GM23338 (cell line): ENCODE measurements at regions not wholly inside any gene's neighbourhood (a gene's known extent, or its start where the extent isn't known, plus 50 kb on each side); places are given as distances from the start of the nearest gene placed in this dataset.

Experiments used
- ATAC-seq: fragments of 200-7000 bp; cut with Tn5 transposase; 3 replicates; pipeline ENCODE4 v1.9.1; 2020
- DNase-seq: peaks from one replicate; pipeline ENCODE4 v3.0.0-alpha.2; 2015; ENCODE audit warnings: low spot score
- H2AFZ ChIP-seq: fragments of 200-600 bp; sonication (generic); 2 replicates; pipeline ENCODE4 v1.8.0; 2016; ENCODE audit warnings: antibody characterized with exemption, mild to moderate bottlenecking, moderate library complexity
- H3F3A ChIP-seq: fragments of 200-600 bp; sonication (generic); replicated peaks from 2 replicates; pipeline ENCODE4 v1.8.0; 2017; ENCODE audit warnings: antibody characterized with exemption, mixed run types, low read depth
- H3K27ac ChIP-seq: fragments of 200-600 bp; sonication (generic); 2 replicates; pipeline ENCODE4 v1.6.1; 2016; ENCODE audit warnings: low read depth
- H3K27me3 ChIP-seq: fragments of 200-600 bp; sonication (generic); 2 replicates; pipeline ENCODE4 v1.8.0; 2016; ENCODE audit warnings: mild to moderate bottlenecking, mixed run types, moderate library complexity; ENCODE audit not compliant: insufficient read depth
- H3K36me3 ChIP-seq: fragments of 200-600 bp; sonication (generic); 2 replicates; pipeline ENCODE4 v1.8.0; 2016; ENCODE audit warnings: mild to moderate bottlenecking; ENCODE audit not compliant: insufficient read depth
- H3K4me1 ChIP-seq: fragments of 200-600 bp; sonication (generic); 2 replicates; pipeline ENCODE4 v1.8.0; 2016; ENCODE audit warnings: mild to moderate bottlenecking, moderate library complexity; ENCODE audit not compliant: insufficient read depth
- H3K4me2 ChIP-seq: fragments of 200-600 bp; sonication (generic); 2 replicates; pipeline ENCODE4 v1.7.1; 2017; ENCODE audit warnings: mixed run types
- H3K4me3 ChIP-seq: fragments of 200-600 bp; sonication (generic); 2 replicates; pipeline ENCODE4 v1.6.1; 2016; ENCODE audit warnings: mixed run types
- H3K79me2 ChIP-seq: fragments of 200-600 bp; sonication (generic); replicated peaks from 2 replicates; pipeline ENCODE4 v1.8.0; 2017; ENCODE audit warnings: mild to moderate bottlenecking; ENCODE audit not compliant: insufficient read depth
- H3K9me2 ChIP-seq: fragments of 200-600 bp; sonication (generic); 2 replicates; pipeline ENCODE4 v1.8.0; 2017; ENCODE audit not compliant: insufficient read depth
- H4K20me1 ChIP-seq: fragments of 200-600 bp; sonication (generic); replicated peaks from 2 replicates; pipeline ENCODE4 v1.8.0; 2017; ENCODE audit warnings: mild to moderate bottlenecking; ENCODE audit not compliant: insufficient read depth
- H3K27ac Mint-ChIP-seq: 2 replicates; pipeline ENCODE4 v1.8.0; 2020; ENCODE audit warnings: inconsistent platforms, mild to moderate bottlenecking, moderate library complexity, mixed read lengths
- H3K27me3 Mint-ChIP-seq: 3 replicates; pipeline ENCODE4 v1.8.0; 2022; ENCODE audit warnings: low read depth, mild to moderate bottlenecking, moderate library complexity, mixed read lengths, inconsistent platforms; ENCODE audit not compliant: insufficient read depth, poor library complexity
- H3K36me3 Mint-ChIP-seq: 3 replicates; pipeline ENCODE4 v1.8.0; 2021; ENCODE audit warnings: low read depth, mild to moderate bottlenecking, inconsistent platforms, moderate library complexity, mixed read lengths
- H3K4me1 Mint-ChIP-seq: 3 replicates; pipeline ENCODE4 v1.8.0; 2020; ENCODE audit warnings: mild to moderate bottlenecking, inconsistent platforms, mixed read lengths
- H3K4me3 Mint-ChIP-seq: 3 replicates; pipeline ENCODE4 v1.8.0; 2021; ENCODE audit warnings: moderate library complexity, mild to moderate bottlenecking, inconsistent platforms, mixed read lengths
- H3K9me3 Mint-ChIP-seq: 3 replicates; pipeline ENCODE4 v1.8.0; 2020; ENCODE audit warnings: moderate library complexity, mild to moderate bottlenecking, inconsistent platforms, mixed read lengths
- CTCF ChIP-seq, 2 experiments: fragments of 200-600 bp in 1 of 2; sonication (generic) in 1 of 2; conservative IDR thresholded peaks; 2 replicates each; pipeline versions ENCODE4 v1.5.1 to v1.6.1; 2016 to 2017; ENCODE audit warnings: antibody characterized with exemption in 2 of 2, low read depth in 2 of 2, mild to moderate bottlenecking in 2 of 2, moderate library complexity in 1 of 2
- ETS1 ChIP-seq: IDR thresholded peaks from 2 replicates; pipeline ENCODE4 v1.6.1; 2016; ENCODE audit warnings: antibody characterized with exemption
- EZH2 ChIP-seq: fragments of 200-600 bp; sonication (generic); IDR thresholded peaks from one replicate; pipeline ENCODE4 v1.8.0; 2017; ENCODE audit warnings: antibody characterized with exemption, mild to moderate bottlenecking, low read depth; ENCODE audit not compliant: unreplicated experiment
- EZH2phosphoT487 ChIP-seq: fragments of 200-600 bp; sonication (generic); IDR thresholded peaks from one replicate; pipeline ENCODE4 v1.8.1; 2018; ENCODE audit warnings: antibody characterized with exemption; ENCODE audit not compliant: unreplicated experiment
- JUNB ChIP-seq: IDR thresholded peaks from one replicate; pipeline ENCODE4 v1.6.1; 2016; ENCODE audit warnings: antibody characterized with exemption; ENCODE audit not compliant: unreplicated experiment
- NANOG ChIP-seq: IDR thresholded peaks from 2 replicates; pipeline ENCODE4 v1.6.1; 2016; ENCODE audit warnings: antibody characterized with exemption, borderline replicate concordance
- POLR2AphosphoS5 ChIP-seq: IDR thresholded peaks from 2 replicates; pipeline ENCODE4 v1.6.1; 2016; ENCODE audit warnings: antibody characterized with exemption, low read depth
- REST ChIP-seq: IDR thresholded peaks from one replicate; pipeline ENCODE4 v1.6.1; 2018; ENCODE audit warnings: antibody characterized with exemption; ENCODE audit not compliant: unreplicated experiment
- STAT1 ChIP-seq: IDR thresholded peaks from one replicate; pipeline ENCODE4 v1.6.1; 2016; ENCODE audit warnings: antibody characterized with exemption; ENCODE audit not compliant: unreplicated experiment
- ZNF114 ChIP-seq: fragments of 250-450 bp; sonication (Bioruptor Pico); IDR thresholded peaks from 2 replicates; pipeline ENCODE4 v1.5.0; 2020; ENCODE audit warnings: mild to moderate bottlenecking, moderate library complexity
- ZNF331 ChIP-seq: fragments of 250-450 bp; sonication (Bioruptor Pico); IDR thresholded peaks from 2 replicates; pipeline ENCODE4 v1.5.0; 2020; ENCODE audit warnings: low read depth, mild to moderate bottlenecking, moderate library complexity

GRCh38 chr3:177522051-177522450, 324.8 kb upstream of the TBL1XR1 start (continued):
- TF ChIP-seq ZNF331 (no peak), CTCF (conservative IDR thresholded peaks at IDR 0.05; ENCODE audit: low read depth in 2 of 2) (no peak), ZNF114 (CRISPR knock-in tag) (no peak), EZH2phosphoT487 (no peak), STAT1 (no peak), POLR2AphosphoS5 (no peak), ETS1 (no peak), NANOG (no peak), JUNB (no peak), EZH2 (no peak), REST (no peak)

- TF ChIP-seq STAT1 (no peak), ZNF114 (CRISPR knock-in tag) (no peak)
- DNase-seq (no peak), ATAC-seq (no peak)
Measured at GRCh38 chr3:177523067-177523675, 325.9 kb upstream of the TBL1XR1 start.

More at GRCh38 chr3:177523067-177523675, 325.9 kb upstream of the TBL1XR1 start:
- Mint-ChIP-seq H3K9me3 (no peaks in the 10 kb centered on the region; the same call in 2 of the 3 replicates), H3K4me3 (no peak overlapping the region), H3K4me1 (peaks cover 16% of the 10 kb centered on the region), H3K27me3 (no peaks in the 10 kb centered on the region), H3K27ac (no peak overlapping the region), H3K36me3 (no peaks in the 10 kb centered on the region)
- Histone ChIP-seq H3K4me2 (no peak overlapping the region), H3K27me3 (no peaks in the 10 kb centered on the region), H3K27ac (no peak overlapping the region), H3F3A (no peaks in the 10 kb centered on the region), H2AFZ (no peak overlapping the region), H3K36me3 (no peaks in the 10 kb centered on the region), H3K4me3 (no peak overlapping the region), H3K79me2 (no peaks in the 10 kb centered on the region), H3K4me1 (peaks cover 8% of the 10 kb centered on the region), H3K9me2 (peaks cover 7% of the 10 kb centered on the region; the same call in 1 of the 2 replicates), H4K20me1 (no peaks in the 10 kb centered on the region)
